ENCODE measurements at regions not wholly inside any gene's neighbourhood (a gene's known extent, or its start where the extent isn't known, plus 50 kb on each side); places are given as distances from the start of the nearest gene placed in this dataset.
A peak's percentile ranks its signal among the peaks of the same experiment; 100 is the strongest.

DNA sequence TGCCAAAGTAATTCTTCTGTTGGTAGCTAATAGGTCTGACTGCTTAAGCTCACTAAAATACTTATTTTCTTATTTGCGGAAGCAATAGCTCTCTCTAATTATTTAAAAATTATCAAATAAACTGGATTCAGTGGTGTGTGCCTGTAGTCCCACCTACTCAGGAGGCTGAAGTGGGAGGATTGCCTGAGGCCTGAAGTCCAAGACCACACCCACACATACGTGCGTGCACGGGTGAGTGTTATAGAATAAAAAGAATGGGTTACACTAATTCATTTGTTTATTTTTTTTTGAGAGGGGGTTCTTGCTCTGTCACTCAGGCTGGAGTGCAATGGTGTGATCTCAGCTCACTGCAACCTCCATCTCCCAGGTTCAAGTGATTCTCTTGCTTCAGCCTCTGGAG, 94.2 kb upstream of the HNRNPU start:
- H3K27me3 ChIP-seq (ENCODE audit: insufficient read depth), result no peaks in the 10 kb centered on the region
- no peaks in the 10 kb centered on the region for H3K4me1 ChIP-seq (ENCODE audit: insufficient read depth)
- no peaks in the 10 kb centered on the region for H3K36me3 Mint-ChIP-seq (ENCODE audit: low read depth)
- no peak overlapping the region for H3K4me3 ChIP-seq
- no peak overlapping the region for H3K4me3 Mint-ChIP-seq
- no peak for TF ChIP-seq EZH2phosphoT487 (IDR thresholded peaks at IDR 0.05; ENCODE audit: unreplicated experiment)
- TF ChIP-seq CTCF (conservative IDR thresholded peaks at IDR 0.05; ENCODE audit: low read depth in 2 of 2), result no peak
- no peak for TF ChIP-seq ZNF114 (CRISPR knock-in tag; IDR thresholded peaks at IDR 0.05)
- TF ChIP-seq, protein P1, sequence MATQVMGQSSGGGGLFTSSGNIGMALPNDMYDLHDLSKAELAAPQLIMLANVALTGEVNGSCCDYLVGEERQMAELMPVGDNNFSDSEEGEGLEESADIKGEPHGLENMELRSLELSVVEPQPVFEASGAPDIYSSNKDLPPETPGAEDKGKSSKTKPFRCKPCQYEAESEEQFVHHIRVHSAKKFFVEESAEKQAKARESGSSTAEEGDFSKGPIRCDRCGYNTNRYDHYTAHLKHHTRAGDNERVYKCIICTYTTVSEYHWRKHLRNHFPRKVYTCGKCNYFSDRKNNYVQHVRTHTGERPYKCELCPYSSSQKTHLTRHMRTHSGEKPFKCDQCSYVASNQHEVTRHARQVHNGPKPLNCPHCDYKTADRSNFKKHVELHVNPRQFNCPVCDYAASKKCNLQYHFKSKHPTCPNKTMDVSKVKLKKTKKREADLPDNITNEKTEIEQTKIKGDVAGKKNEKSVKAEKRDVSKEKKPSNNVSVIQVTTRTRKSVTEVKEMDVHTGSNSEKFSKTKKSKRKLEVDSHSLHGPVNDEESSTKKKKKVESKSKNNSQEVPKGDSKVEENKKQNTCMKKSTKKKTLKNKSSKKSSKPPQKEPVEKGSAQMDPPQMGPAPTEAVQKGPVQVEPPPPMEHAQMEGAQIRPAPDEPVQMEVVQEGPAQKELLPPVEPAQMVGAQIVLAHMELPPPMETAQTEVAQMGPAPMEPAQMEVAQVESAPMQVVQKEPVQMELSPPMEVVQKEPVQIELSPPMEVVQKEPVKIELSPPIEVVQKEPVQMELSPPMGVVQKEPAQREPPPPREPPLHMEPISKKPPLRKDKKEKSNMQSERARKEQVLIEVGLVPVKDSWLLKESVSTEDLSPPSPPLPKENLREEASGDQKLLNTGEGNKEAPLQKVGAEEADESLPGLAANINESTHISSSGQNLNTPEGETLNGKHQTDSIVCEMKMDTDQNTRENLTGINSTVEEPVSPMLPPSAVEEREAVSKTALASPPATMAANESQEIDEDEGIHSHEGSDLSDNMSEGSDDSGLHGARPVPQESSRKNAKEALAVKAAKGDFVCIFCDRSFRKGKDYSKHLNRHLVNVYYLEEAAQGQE (IDR thresholded peaks at IDR 0.05; ENCODE audit: unreplicated experiment), result no peak
- TF ChIP-seq CREB1 (CRISPR knock-in tag; IDR thresholded peaks at IDR 0.05; ENCODE audit: low read depth), result no peak
- TF ChIP-seq POLR2AphosphoS5 (IDR thresholded peaks at IDR 0.05; ENCODE audit: low read depth), result no peak
- TF ChIP-seq EZH2 (IDR thresholded peaks at IDR 0.05; ENCODE audit: low read depth, unreplicated experiment), result no peak
- no peak for TF ChIP-seq ZNF462 (CRISPR knock-in tag; IDR thresholded peaks at IDR 0.05)
- TF ChIP-seq STAT1 (IDR thresholded peaks at IDR 0.05; ENCODE audit: unreplicated experiment), result no peak
- TF ChIP-seq NANOG (IDR thresholded peaks at IDR 0.05; ENCODE audit: borderline replicate concordance), result no peak
- no peak for TF ChIP-seq ETS1 (IDR thresholded peaks at IDR 0.05)
- no peak for TF ChIP-seq JUNB (IDR thresholded peaks at IDR 0.05; ENCODE audit: unreplicated experiment)
- no peaks in the 10 kb centered on the region for H3K27me3 Mint-ChIP-seq (ENCODE audit: insufficient read depth, low read depth, poor library complexity)
- H3F3A ChIP-seq (replicated peaks; ENCODE audit: low read depth), result no peaks in the 10 kb centered on the region
- no peaks in the 10 kb centered on the region for H3K9me3 Mint-ChIP-seq
- H3K4me2 ChIP-seq, result no peak overlapping the region
- no peaks in the 10 kb centered on the region for H3K9me2 ChIP-seq (ENCODE audit: insufficient read depth)
- H2AFZ ChIP-seq, result peak overlapping the region; percentile 56; the same call in 1 of the 2 replicates
- H3K27ac ChIP-seq (ENCODE audit: low read depth), result no peak overlapping the region
- no peaks in the 10 kb centered on the region for H3K36me3 ChIP-seq (ENCODE audit: insufficient read depth)
- no peak overlapping the region; the same call in 1 of the 2 replicates for H3K27ac Mint-ChIP-seq
- H3K4me1 Mint-ChIP-seq, result peaks cover 3% of the 10 kb centered on the region; the same call in 2 of the 3 replicates
- no peak for ATAC-seq
- no peak for DNase-seq (ENCODE audit: low spot score)
- no peaks in the 10 kb centered on the region for H3K79me2 ChIP-seq (replicated peaks; ENCODE audit: insufficient read depth)
- H4K20me1 ChIP-seq (replicated peaks; ENCODE audit: insufficient read depth), result no peaks in the 10 kb centered on the region
